ENCODE measurements at regions not wholly inside any gene's neighbourhood (a gene's known extent, or its start where the extent isn't known, plus 50 kb on each side); places are given as distances from the start of the nearest gene placed in this dataset.

DNA sequence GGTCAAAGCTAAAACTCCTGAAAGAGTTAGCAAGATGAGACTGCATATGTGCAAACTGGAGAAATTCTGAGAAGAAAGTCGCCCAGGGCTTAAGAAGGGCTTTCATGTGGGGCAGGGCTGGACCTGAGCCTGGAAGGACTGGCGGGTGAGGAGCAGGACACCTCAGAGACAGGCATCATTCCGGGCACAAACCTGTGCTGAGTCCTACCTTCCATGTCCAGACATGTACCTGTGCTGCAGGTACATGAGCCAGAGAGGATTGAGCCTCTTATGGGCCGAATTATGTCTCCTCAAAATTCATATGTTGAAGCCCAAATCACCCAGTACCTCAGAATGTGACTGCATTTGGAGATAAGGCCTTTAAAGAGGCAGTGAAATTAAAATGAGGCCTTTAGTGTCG lies 171.0 kb downstream of the QRSL1 start:
- CTCF ChIA-PET (ENCODE audit: low intra/inter-chr PET ratio) = no interaction called here
- Histone ChIP-seq H2AFZ (ENCODE audit: low read depth, low read length) (no peak overlapping the region), H3K9me3 (replicated peaks; ENCODE audit: control insufficient read depth, insufficient read depth, low read depth, low read length) (no peaks in the 10 kb centered on the region), H3K27me3 (ENCODE audit: control insufficient read depth in 2 of 2, insufficient read depth in 2 of 2, low read length in 2 of 2) (no peaks in the 10 kb centered on the region), H3K4me3 (no peak overlapping the region), H3K4me1 (replicated peaks in 1 of 2; ENCODE audit: control insufficient read depth in 2 of 2, insufficient read depth in 2 of 2, low read length in 2 of 2) (peaks cover 4 to 10% of the 10 kb centered on the region in 2 experiments; a peak in 4 of 5 replicates), H4K20me1 (replicated peaks; ENCODE audit: control insufficient read depth, insufficient read depth, low read length) (no peaks in the 10 kb centered on the region), H3K27ac (ENCODE audit: extremely low read depth, low read depth, low read length) (no peak overlapping the region), H3K9ac (ENCODE audit: insufficient read depth in 1 of 2, low read depth in 2 of 2, low read length in 2 of 2) (peak overlapping the region in 1 of 2 experiments; percentile 38; a peak in 1 of 4 replicates), H3K36me3 (ENCODE audit: control insufficient read depth, insufficient read depth, low read length) (no peaks in the 10 kb centered on the region), H3K79me2 (ENCODE audit: control insufficient read depth, insufficient read depth, low read length) (no peaks in the 10 kb centered on the region), H3K9me1 (ENCODE audit: control insufficient read depth, insufficient read depth, low read length) (no peaks in the 10 kb centered on the region), H3K4me2 (ENCODE audit: insufficient read depth, low read length) (no peak overlapping the region)
- in situ Hi-C loops (cut with MboI) (no loop called here), intact Hi-C loops (cut with micrococcal nuclease) (no loop called here)
- POLR2A ChIA-PET = no interaction called here
- FAIRE-seq = no peak
- 14% methylated on average over 5 of the region's 5 CpGs for WGBS (ENCODE audit: insufficient coverage, low coverage, missing lambda C conversion rate)
- BruUV-seq (replicated peaks) = no TSS peak
- TF ChIP-seq ZNF584 (CRISPR knock-in tag; IDR thresholded peaks at IDR 0.05; ENCODE audit: low read depth) = no peak
- 0 out of 2 replicates have a peak, but pooled peaks have one; percentile 23 for TF ChIP-seq GATA2 (CRISPR knock-in tag; IDR thresholded peaks at IDR 0.05)
- DNase-seq (ENCODE audit: extremely low read depth in 1 of 4, low spot score in 3 of 4) = no peak
- no peak for ATAC-seq

DNA sequence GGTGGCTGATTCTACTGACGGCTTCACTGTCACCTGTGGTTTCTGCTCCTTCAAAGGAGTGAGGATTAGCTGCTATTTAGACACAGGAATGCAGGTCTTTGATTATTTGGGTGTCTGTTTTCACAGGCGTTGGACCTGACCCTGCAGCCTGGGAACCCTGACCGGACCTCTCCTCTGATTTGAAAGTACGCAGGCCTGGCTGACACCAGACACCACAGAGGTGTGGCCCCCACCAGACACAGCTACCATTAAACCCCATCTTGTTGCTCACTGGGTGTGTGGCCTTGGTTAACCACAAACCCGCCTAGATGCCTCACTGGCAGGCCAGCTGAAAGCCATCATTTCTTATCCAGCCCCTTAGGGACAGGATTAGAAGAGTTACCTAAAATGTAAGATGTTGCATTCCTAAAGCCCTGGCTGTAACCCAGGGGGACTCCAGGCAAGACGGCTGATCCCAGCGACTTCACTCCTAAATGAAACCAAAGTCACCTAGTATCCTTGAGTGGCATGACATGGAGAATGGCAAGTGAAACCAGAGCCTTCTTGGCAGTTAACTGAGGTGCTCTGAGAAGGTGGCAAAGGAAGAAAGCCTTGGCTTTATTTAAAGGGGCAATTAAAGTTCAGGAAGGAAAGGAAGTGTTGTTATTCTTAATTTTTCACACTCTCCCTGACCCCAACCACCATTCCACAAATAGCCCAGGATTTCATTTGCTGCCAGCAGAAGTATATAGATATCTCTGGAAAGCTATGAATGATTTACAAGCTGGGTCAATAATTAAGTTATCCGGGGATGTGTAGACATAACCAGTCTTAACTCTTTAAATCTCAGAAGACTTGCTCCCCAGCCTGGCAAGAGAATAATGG lies 169.9 kb downstream of the QRSL1 start:
- no peaks in the 10 kb centered on the region for H3K9me3 ChIP-seq (replicated peaks; ENCODE audit: control insufficient read depth, insufficient read depth, low read depth, low read length)
- POLR2A ChIA-PET = no interaction called here
- no peaks in the 10 kb centered on the region for H3K36me3 ChIP-seq (ENCODE audit: control insufficient read depth, insufficient read depth, low read length)
- no peaks in the 10 kb centered on the region for H3K79me2 ChIP-seq (ENCODE audit: control insufficient read depth, insufficient read depth, low read length)
- no peak overlapping the region for H3K4me3 ChIP-seq
- H4K20me1 ChIP-seq (replicated peaks; ENCODE audit: control insufficient read depth, insufficient read depth, low read length) = no peaks in the 10 kb centered on the region
- intact Hi-C loops (cut with micrococcal nuclease) = no loop called here
- DNase-seq (ENCODE audit: extremely low read depth in 1 of 4, low spot score in 3 of 4) = peak in 1 of 4 experiments; percentile 34
- CTCF ChIA-PET (ENCODE audit: low intra/inter-chr PET ratio) = no interaction called here
- no peak for FAIRE-seq
- in situ Hi-C loops (cut with MboI) = no loop called here
- BruUV-seq (replicated peaks) = no TSS peak
- H3K4me2 ChIP-seq (ENCODE audit: insufficient read depth, low read length) = no peak overlapping the region
- no peak overlapping the region for H3K27ac ChIP-seq (ENCODE audit: extremely low read depth, low read depth, low read length)
- peak; percentile 63 for ATAC-seq
- no peaks in the 10 kb centered on the region for H3K27me3 ChIP-seq (ENCODE audit: control insufficient read depth in 2 of 2, insufficient read depth in 2 of 2, low read length in 2 of 2)
- 15% methylated on average over 8 of the region's 8 CpGs for WGBS (ENCODE audit: insufficient coverage, low coverage, missing lambda C conversion rate)
- no peaks in the 10 kb centered on the region for H3K9me1 ChIP-seq (ENCODE audit: control insufficient read depth, insufficient read depth, low read length)
- H3K4me1 ChIP-seq (replicated peaks in 1 of 2; ENCODE audit: control insufficient read depth in 2 of 2, insufficient read depth in 2 of 2, low read length in 2 of 2) = peaks cover 4 to 5% of the 10 kb centered on the region in 2 experiments; a peak in 3 of 5 replicates
- peak overlapping the region in 1 of 2 experiments; percentile 8; a peak in 1 of 4 replicates for H3K9ac ChIP-seq (ENCODE audit: insufficient read depth in 1 of 2, low read depth in 2 of 2, low read length in 2 of 2)
- H2AFZ ChIP-seq (ENCODE audit: low read depth, low read length) = no peak overlapping the region
- TF ChIP-seq, protein P1, sequence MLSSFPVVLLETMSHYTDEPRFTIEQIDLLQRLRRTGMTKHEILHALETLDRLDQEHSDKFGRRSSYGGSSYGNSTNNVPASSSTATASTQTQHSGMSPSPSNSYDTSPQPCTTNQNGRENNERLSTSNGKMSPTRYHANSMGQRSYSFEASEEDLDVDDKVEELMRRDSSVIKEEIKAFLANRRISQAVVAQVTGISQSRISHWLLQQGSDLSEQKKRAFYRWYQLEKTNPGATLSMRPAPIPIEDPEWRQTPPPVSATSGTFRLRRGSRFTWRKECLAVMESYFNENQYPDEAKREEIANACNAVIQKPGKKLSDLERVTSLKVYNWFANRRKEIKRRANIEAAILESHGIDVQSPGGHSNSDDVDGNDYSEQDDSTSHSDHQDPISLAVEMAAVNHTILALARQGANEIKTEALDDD (IDR thresholded peaks at IDR 0.05) = peak; percentile 47; the same call in 1 of the 2 replicates
- TF ChIP-seq, protein P2, sequence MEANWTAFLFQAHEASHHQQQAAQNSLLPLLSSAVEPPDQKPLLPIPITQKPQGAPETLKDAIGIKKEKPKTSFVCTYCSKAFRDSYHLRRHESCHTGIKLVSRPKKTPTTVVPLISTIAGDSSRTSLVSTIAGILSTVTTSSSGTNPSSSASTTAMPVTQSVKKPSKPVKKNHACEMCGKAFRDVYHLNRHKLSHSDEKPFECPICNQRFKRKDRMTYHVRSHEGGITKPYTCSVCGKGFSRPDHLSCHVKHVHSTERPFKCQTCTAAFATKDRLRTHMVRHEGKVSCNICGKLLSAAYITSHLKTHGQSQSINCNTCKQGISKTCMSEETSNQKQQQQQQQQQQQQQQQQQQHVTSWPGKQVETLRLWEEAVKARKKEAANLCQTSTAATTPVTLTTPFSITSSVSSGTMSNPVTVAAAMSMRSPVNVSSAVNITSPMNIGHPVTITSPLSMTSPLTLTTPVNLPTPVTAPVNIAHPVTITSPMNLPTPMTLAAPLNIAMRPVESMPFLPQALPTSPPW (CRISPR knock-in tag; IDR thresholded peaks at IDR 0.05) = 0 out of 2 replicates have a peak, but pooled peaks have one; percentile 27
- TF ChIP-seq NR2C1 (IDR thresholded peaks at IDR 0.05) = no peak
- no peak for TF ChIP-seq NR2C1 (tag; IDR thresholded peaks at IDR 0.05)
- no peak for TF ChIP-seq DNMT1 (IDR thresholded peaks at IDR 0.05)
- TF ChIP-seq, protein P3, sequence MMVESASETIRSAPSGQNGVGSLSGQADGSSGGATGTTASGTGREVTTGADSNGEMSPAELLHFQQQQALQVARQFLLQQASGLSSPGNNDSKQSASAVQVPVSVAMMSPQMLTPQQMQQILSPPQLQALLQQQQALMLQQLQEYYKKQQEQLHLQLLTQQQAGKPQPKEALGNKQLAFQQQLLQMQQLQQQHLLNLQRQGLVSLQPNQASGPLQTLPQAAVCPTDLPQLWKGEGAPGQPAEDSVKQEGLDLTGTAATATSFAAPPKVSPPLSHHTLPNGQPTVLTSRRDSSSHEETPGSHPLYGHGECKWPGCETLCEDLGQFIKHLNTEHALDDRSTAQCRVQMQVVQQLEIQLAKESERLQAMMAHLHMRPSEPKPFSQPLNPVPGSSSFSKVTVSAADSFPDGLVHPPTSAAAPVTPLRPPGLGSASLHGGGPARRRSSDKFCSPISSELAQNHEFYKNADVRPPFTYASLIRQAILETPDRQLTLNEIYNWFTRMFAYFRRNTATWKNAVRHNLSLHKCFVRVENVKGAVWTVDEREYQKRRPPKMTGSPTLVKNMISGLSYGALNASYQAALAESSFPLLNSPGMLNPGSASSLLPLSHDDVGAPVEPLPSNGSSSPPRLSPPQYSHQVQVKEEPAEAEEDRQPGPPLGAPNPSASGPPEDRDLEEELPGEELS (CRISPR knock-in tag; IDR thresholded peaks at IDR 0.05; ENCODE audit: borderline replicate concordance) = no peak

All from K562 (cell line).